GM12874 (cell line): ENCODE measurements at regions not wholly inside any gene's neighbourhood (a gene's known extent, or its start where the extent isn't known, plus 50 kb on each side); places are given as distances from the start of the nearest gene placed in this dataset.

Source experiments
- TF ChIP-seq, protein P1 (sequence below): IDR thresholded peaks from 2 replicates; pipeline ENCODE4 v1.5.1; 2011; ENCODE audit warnings: low read depth, mild to moderate bottlenecking, control low read depth, low read length, moderate library complexity; ENCODE audit not compliant: insufficient read depth

DNA sequence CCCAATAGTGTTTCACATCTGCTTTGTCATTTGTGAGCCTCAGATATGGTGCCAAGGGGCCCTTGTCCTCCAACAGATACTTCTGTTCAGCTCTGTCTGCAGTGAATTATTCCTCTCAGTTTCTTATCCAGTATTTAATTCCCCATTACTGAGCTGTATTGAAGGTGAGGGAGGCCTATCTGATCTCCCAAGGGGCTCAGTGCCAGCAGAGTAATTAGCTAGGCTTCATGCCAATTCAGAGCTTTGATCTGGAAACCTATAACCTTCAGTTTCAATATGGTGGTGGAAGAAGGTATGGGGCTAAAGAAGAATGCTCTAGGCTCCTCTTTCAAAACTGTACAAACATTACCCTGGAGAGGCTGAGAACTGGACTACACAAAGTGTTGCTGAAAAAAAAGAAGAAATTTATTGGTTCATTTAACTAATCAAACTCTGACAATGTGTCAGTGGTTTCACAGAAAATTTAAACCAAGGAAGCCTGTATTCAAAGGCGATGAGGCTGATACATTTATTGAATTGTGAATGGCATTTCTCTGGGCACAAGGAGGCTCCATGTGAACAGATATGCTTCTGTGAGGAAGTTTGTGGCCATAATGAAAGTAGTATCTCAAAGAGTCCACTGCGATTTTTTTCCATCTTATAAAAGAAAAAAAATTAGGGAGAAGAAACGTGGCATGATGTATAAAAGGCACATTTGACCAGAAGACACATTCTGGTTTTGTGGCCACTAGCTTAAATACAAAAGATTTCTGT is 397.8 kb downstream of the TLE4 start:
- TF ChIP-seq, protein P1, sequence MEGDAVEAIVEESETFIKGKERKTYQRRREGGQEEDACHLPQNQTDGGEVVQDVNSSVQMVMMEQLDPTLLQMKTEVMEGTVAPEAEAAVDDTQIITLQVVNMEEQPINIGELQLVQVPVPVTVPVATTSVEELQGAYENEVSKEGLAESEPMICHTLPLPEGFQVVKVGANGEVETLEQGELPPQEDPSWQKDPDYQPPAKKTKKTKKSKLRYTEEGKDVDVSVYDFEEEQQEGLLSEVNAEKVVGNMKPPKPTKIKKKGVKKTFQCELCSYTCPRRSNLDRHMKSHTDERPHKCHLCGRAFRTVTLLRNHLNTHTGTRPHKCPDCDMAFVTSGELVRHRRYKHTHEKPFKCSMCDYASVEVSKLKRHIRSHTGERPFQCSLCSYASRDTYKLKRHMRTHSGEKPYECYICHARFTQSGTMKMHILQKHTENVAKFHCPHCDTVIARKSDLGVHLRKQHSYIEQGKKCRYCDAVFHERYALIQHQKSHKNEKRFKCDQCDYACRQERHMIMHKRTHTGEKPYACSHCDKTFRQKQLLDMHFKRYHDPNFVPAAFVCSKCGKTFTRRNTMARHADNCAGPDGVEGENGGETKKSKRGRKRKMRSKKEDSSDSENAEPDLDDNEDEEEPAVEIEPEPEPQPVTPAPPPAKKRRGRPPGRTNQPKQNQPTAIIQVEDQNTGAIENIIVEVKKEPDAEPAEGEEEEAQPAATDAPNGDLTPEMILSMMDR, result no peak

DNA sequence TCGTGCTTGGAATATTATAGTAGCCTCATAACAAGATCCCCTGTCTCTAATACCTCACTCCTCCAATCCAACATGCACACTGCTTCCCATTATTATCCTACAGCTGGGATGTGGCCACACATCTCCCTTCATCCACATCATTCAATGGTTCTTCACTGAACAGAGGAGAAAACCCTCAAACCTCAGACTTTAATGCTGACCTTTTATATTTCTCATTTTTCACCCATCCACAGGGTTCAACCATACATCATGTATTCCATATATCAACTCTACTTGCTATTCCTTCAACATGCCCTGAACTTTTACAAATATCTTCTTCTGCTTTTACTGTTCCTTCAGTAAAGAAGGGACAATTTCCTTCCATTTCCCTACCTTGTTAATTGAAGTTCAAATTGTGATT is 396.8 kb downstream of the TLE4 start:
- TF ChIP-seq, protein P1, result no peak

DNA sequence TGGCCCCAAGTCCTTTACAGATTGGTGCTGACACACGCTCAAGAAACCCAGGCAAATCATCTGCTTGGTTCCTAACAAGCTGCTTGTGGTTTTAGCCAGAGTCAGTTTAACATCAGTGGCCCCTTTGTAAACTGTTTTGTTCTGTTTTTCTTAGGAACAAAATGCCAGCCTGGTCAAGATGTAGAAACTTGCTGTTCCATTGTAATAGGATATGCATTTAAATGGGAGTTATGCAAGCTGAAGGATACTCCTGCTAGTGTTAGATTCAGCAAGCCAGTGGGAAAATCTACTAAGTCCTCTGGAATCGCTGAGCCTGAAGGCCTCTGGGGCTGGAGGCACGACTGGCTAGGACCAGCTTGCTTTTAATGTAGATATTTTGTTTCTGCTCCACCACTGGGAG is 391.1 kb downstream of the TLE4 start:
- TF ChIP-seq, protein P1, result no peak

DNA sequence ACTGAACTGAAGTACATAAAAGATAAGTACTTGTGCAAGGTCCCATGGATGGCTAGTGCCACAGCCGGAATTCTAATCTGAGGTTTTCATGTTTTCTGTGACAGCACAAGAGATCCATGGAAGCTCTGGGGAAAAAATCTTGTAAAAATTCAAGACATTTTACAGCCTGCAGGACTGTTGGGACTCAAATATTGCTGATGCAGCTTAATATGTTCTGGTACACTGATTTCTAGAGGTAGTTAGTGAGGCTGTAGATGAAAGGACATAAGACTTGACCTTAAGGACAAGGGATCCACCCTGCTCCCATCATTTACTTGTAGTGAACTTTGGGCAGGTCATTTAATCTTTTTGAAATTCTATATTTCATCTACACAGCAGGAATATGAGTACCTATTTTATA is 390.4 kb downstream of the TLE4 start:
- TF ChIP-seq, protein P1, result no peak

DNA sequence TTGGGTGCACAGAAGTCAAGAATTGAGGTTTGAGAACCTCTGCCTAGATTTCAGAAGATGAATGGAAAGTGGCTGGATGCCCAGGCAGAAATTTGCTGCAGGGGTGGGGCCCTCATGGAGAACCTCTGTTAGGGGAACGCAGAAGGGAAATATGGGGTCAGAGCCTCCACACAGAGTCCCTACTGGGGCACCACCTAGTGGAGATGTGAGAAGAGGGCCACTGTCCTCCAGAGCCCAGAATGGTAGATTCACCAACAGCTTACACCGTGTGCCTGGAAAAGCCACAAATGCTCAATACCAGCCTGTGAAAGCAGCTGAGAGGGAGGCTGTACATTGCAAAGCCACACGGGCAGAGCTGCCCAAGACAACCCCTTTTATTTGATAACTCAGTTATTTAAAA is 383.5 kb downstream of the TLE4 start:
- TF ChIP-seq, protein P1, result peak; percentile 54

DNA sequence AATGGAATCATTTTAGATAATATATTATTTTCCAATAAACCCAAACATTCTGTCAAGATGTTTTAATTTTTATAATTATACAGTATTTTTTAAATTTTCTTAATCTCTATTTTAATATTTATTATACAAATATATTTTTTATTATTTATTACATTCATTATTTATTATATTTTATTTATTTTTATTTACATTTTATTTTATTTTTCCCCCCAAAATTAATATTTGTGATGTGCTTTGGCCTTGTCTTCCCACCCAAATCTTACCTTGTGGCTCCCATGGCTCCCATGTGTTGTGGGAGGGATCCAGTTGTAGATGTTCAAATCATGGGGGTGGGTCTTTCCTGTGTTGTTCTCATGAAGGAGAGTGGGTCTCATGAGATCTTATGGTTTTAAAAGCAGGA is 382.1 kb downstream of the TLE4 start:
- TF ChIP-seq, protein P1, result no peak

DNA sequence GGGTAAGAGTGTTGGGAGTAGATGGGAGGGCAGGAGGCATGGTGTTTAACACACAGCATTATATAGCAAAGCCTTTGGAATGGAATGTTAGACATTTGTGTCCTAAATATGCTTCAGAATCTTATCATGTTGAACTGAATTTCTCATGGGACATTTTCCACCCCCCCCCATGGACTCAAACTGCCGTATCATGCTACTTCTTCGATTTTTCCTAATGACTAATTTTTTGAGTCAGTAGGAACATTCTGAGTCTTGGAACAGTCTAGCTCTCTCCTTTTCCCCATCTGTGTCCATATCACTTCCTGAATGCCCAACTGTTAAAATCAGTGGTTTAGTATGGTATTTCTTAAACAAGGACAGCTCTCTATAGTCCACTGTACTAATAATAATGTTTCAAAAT is 380.6 kb downstream of the TLE4 start:
- TF ChIP-seq, protein P1, result no peak
